H9 (cell line): ENCODE measurements at regions not wholly inside any gene's neighbourhood (a gene's known extent, or its start where the extent isn't known, plus 50 kb on each side); places are given as distances from the start of the nearest gene placed in this dataset.

Experiments
- DNase-seq: peaks from one replicate; pipeline ENCODE4 v3.0.0-alpha.2; 2017
- H2AFZ ChIP-seq: one replicate; pipeline ENCODE4 v1.6.1; 2013; ENCODE audit warnings: mild to moderate bottlenecking, low read length, control low read depth, moderate library complexity
- H2AK5ac ChIP-seq: 2 replicates; pipeline ENCODE4 v1.6.1; 2013; ENCODE audit warnings: low read length, control low read depth, mixed read lengths; ENCODE audit not compliant: insufficient read length
- H2BK120ac ChIP-seq: one replicate; pipeline ENCODE4 v1.6.1; 2013; ENCODE audit warnings: low read depth, mild to moderate bottlenecking, low read length, control low read depth, inconsistent platforms; ENCODE audit not compliant: poor library complexity, severe bottlenecking
- H2BK12ac ChIP-seq: 2 replicates; pipeline ENCODE4 v1.6.1; 2013; ENCODE audit warnings: low read length, control low read depth, mixed read lengths, low read depth; ENCODE audit not compliant: insufficient read length
- H2BK15ac ChIP-seq: 2 replicates; pipeline ENCODE4 v1.6.1; 2013; ENCODE audit warnings: low read depth, low read length, control low read depth
- H2BK20ac ChIP-seq: one replicate; pipeline ENCODE4 v1.6.1; 2013; ENCODE audit warnings: low read depth, mild to moderate bottlenecking, low read length, control low read depth, inconsistent platforms; ENCODE audit not compliant: poor library complexity, severe bottlenecking
- H2BK5ac ChIP-seq: 2 replicates; pipeline ENCODE4 v1.6.1; 2013; ENCODE audit warnings: low read length, control low read depth, mixed read lengths; ENCODE audit not compliant: insufficient read length
- H3K14ac ChIP-seq: 2 replicates; pipeline ENCODE4 v1.6.1; 2013; ENCODE audit warnings: low read length, control low read depth; ENCODE audit not compliant: insufficient read depth
- H3K18ac ChIP-seq: 2 replicates; pipeline ENCODE4 v1.6.1; 2013; ENCODE audit warnings: low read depth, mild to moderate bottlenecking, mixed read lengths, low read length, control low read depth; ENCODE audit not compliant: insufficient read length
- H3K23ac ChIP-seq: 2 replicates; pipeline ENCODE4 v1.6.1; 2013; ENCODE audit warnings: low read length, control low read depth, mixed read lengths, low read depth; ENCODE audit not compliant: insufficient read length
- H3K23me2 ChIP-seq: 2 replicates; pipeline ENCODE4 v1.6.1; 2013; ENCODE audit warnings: low read depth, mild to moderate bottlenecking, mixed read lengths, low read length, control low read depth; ENCODE audit not compliant: insufficient read length, poor library complexity, severe bottlenecking
- H3K27ac ChIP-seq: 2 replicates; pipeline ENCODE4 v1.5.1; 2013; ENCODE audit warnings: low read length, control low read depth, mixed read lengths, low read depth; ENCODE audit not compliant: insufficient read length
- H3K27me3 ChIP-seq: 2 replicates; pipeline ENCODE4 v1.6.1; 2013; ENCODE audit warnings: low read length, control low read depth, inconsistent platforms; ENCODE audit not compliant: insufficient read depth
- H3K4ac ChIP-seq: 2 replicates; pipeline ENCODE4 v1.6.1; 2013; ENCODE audit warnings: low read depth, mild to moderate bottlenecking, control low read depth, inconsistent platforms, low read length, moderate library complexity
- H3K4me1 ChIP-seq: 2 replicates; pipeline ENCODE4 v1.6.1; 2013; ENCODE audit warnings: low read length, control low read depth, inconsistent platforms; ENCODE audit not compliant: insufficient read depth
- H3K4me2 ChIP-seq: 2 replicates; pipeline ENCODE4 v1.6.1; 2013; ENCODE audit warnings: low read length, control low read depth, mixed read lengths; ENCODE audit not compliant: insufficient read length, insufficient read depth
- H3K56ac ChIP-seq: 2 replicates; pipeline ENCODE4 v1.6.1; 2013; ENCODE audit warnings: low read depth, mild to moderate bottlenecking, mixed read lengths, low read length, control low read depth; ENCODE audit not compliant: insufficient read length
- H3K79me1 ChIP-seq: 2 replicates; pipeline ENCODE4 v1.6.1; 2013; ENCODE audit warnings: low read depth, mild to moderate bottlenecking, moderate library complexity, low read length, control low read depth, inconsistent platforms; ENCODE audit not compliant: insufficient read depth, poor library complexity, severe bottlenecking
- H3K79me2 ChIP-seq: 2 replicates; pipeline ENCODE4 v1.6.1; 2013; ENCODE audit warnings: low read length, control low read depth, inconsistent platforms; ENCODE audit not compliant: insufficient read depth
- H3K9ac ChIP-seq: 2 replicates; pipeline ENCODE4 v1.6.1; 2013; ENCODE audit warnings: low read length, control low read depth, mixed read lengths; ENCODE audit not compliant: insufficient read length; ENCODE audit errors: extremely low read depth
- H3K9me3 ChIP-seq: one replicate; pipeline ENCODE4 v1.6.1; 2013; ENCODE audit warnings: low read depth, low read length, inconsistent platforms; ENCODE audit not compliant: control insufficient read depth
- H3T11ph ChIP-seq: one replicate; pipeline ENCODE4 v1.6.1; 2013; ENCODE audit warnings: mild to moderate bottlenecking, low read length, control low read depth, inconsistent platforms
- H4K20me1 ChIP-seq: one replicate; pipeline ENCODE4 v1.6.1; 2013; ENCODE audit not compliant: control insufficient read depth, insufficient read length, insufficient read depth
- H4K5ac ChIP-seq: 2 replicates; pipeline ENCODE4 v1.6.1; 2013; ENCODE audit warnings: low read depth, mild to moderate bottlenecking, mixed read lengths, low read length, control low read depth; ENCODE audit not compliant: insufficient read length
- H4K8ac ChIP-seq: replicated peaks from 2 replicates; pipeline ENCODE4 v1.6.1; 2013; ENCODE audit warnings: low read length, control low read depth, mixed read lengths, low read depth; ENCODE audit not compliant: insufficient read length
- H4K91ac ChIP-seq: 2 replicates; pipeline ENCODE4 v1.6.1; 2013; ENCODE audit warnings: low read depth, mild to moderate bottlenecking, moderate library complexity, mixed read lengths, low read length, control low read depth; ENCODE audit not compliant: insufficient read length
- H3K27ac Mint-ChIP-seq, 3 experiments: 2 replicates in 2 of 3; 3 replicates in 1 of 3; pipeline ENCODE4 v1.8.0; 2020 to 2021; ENCODE audit warnings: mixed read lengths in 3 of 3, mild to moderate bottlenecking in 1 of 3, moderate library complexity in 1 of 3
- H3K27me3 Mint-ChIP-seq: 2 replicates; pipeline ENCODE4 v1.8.0; 2021; ENCODE audit warnings: low read depth, mild to moderate bottlenecking, moderate library complexity, mixed read lengths
- H3K36me3 Mint-ChIP-seq, 3 experiments: 2 replicates in 2 of 3; 3 replicates in 1 of 3; pipeline ENCODE4 v1.8.0; 2020 to 2021; ENCODE audit warnings: low read depth in 3 of 3, mixed read lengths in 3 of 3; ENCODE audit not compliant: insufficient read depth in 1 of 3
- H3K4me1 Mint-ChIP-seq, 2 experiments: 2 replicates each; pipeline ENCODE4 v1.8.0; 2020; ENCODE audit warnings: mixed read lengths in 2 of 2
- H3K4me3 Mint-ChIP-seq, 2 experiments: 2 replicates in 1 of 2; 3 replicates in 1 of 2; pipeline ENCODE4 v1.8.0; 2020 to 2021; ENCODE audit warnings: mild to moderate bottlenecking in 2 of 2, mixed read lengths in 2 of 2, moderate library complexity in 1 of 2
- H3K9me3 Mint-ChIP-seq, 2 experiments: 2 replicates in 1 of 2; 3 replicates in 1 of 2; pipeline ENCODE4 v1.8.0; 2020; ENCODE audit warnings: mild to moderate bottlenecking in 2 of 2, mixed read lengths in 2 of 2, moderate library complexity in 1 of 2
- WGBS: extraction: QIAGEN DNeasy Blood & Tissue Kit; methylation state at CpG from one replicate; pipeline ENCODE4 v1.1.7; 2013; ENCODE audit warnings: missing lambda C conversion rate, low lambda C conversion rate, mixed read lengths; ENCODE audit not compliant: insufficient read length; ENCODE audit errors: extremely low coverage; 5-methylcytosine and 5-hydroxymethylcytosine counted together
- TF ChIP-seq, protein P1 (sequence below): fragments of 200-600 bp; sonication (generic); conservative IDR thresholded peaks from 3 replicates; pipeline ENCODE4 v1.8.0; 2021; ENCODE audit warnings: antibody characterized with exemption, mild to moderate bottlenecking

DNA sequence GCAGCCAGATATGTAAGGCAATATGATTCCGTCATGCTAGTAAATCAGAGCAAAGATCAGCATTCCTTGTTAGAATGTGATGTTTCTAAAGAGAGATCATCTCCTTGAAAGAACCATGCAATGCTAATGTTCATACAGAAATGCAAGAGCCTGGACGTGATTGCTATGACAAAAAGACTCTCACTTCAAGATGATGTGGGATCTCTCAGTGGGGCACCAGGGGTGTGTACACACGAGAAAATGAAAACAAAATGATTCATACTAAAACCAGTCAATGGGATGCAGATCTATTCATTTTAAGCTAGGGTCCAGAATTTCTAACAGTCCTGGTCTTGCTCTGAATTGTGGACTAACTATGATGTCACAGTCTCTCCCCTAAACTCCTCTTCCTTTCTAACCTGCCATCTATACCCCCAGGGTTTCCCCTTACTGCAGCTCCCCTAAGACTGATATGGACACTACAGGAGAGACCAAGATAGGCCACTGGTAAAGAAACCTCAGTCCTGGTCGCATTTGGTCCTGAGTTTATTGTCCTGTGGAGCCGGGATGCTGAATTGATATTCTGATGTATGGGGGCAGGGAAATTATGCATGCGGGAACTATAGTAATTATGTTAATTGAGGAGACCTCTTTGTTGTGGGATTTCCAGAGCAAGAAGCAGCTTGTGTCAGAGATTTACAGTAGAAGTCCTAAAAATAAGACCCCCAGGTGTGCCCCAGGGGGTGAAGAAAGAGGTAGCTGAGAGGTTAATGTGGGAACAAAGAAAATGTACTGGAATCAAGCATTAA is 179.0 kb downstream of the PMP22 start:
- Histone ChIP-seq H3K4ac (no peak overlapping the region), H4K20me1 (no peaks in the 10 kb centered on the region), H3K56ac (no peak overlapping the region), H4K8ac (no peak overlapping the region), H3K23me2 (no peaks in the 10 kb centered on the region), H3K79me2 (no peaks in the 10 kb centered on the region), H3K4me1 (peaks cover 10% of the 10 kb centered on the region), H2BK12ac (no peak overlapping the region), H3K27me3 (no peaks in the 10 kb centered on the region), H2BK5ac (no peak overlapping the region), H2BK20ac (no peak overlapping the region), H3K18ac (no peak overlapping the region), H2AK5ac (no peak overlapping the region), H3T11ph (no peak overlapping the region), H3K79me1 (no peaks in the 10 kb centered on the region), H2BK120ac (no peak overlapping the region), H3K4me2 (no peak overlapping the region), H3K9ac (no peak overlapping the region), H3K23ac (no peak overlapping the region), H2BK15ac (no peak overlapping the region), H4K5ac (no peak overlapping the region), H3K9me3 (no peaks in the 10 kb centered on the region), H3K14ac (no peak overlapping the region), H4K91ac (no peak overlapping the region), H2AFZ (no peak overlapping the region), H3K27ac (no peak overlapping the region)
- Mint-ChIP-seq H3K4me3 (no peak overlapping the region; a peak in 1 of 5 replicates), H3K27ac (peak overlapping the region; percentile 29 to 71 (median 65); a peak in 4 of 7 replicates), H3K36me3 (no peaks in the 10 kb centered on the region), H3K4me1 (peaks cover 42 to 48% of the 10 kb centered on the region in 2 experiments), H3K27me3 (no peaks in the 10 kb centered on the region), H3K9me3 (no peaks in the 10 kb centered on the region)
- TF ChIP-seq, protein P1, sequence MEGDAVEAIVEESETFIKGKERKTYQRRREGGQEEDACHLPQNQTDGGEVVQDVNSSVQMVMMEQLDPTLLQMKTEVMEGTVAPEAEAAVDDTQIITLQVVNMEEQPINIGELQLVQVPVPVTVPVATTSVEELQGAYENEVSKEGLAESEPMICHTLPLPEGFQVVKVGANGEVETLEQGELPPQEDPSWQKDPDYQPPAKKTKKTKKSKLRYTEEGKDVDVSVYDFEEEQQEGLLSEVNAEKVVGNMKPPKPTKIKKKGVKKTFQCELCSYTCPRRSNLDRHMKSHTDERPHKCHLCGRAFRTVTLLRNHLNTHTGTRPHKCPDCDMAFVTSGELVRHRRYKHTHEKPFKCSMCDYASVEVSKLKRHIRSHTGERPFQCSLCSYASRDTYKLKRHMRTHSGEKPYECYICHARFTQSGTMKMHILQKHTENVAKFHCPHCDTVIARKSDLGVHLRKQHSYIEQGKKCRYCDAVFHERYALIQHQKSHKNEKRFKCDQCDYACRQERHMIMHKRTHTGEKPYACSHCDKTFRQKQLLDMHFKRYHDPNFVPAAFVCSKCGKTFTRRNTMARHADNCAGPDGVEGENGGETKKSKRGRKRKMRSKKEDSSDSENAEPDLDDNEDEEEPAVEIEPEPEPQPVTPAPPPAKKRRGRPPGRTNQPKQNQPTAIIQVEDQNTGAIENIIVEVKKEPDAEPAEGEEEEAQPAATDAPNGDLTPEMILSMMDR, result no peak
- no peak for DNase-seq
- WGBS, result no CpG with 5 or more reads among the region's 6 CpGs
